Pancreas (tissue), 10 donors: ENCODE measurements at regions not wholly inside any gene's neighbourhood (a gene's known extent, or its start where the extent isn't known, plus 50 kb on each side); places are given as distances from the start of the nearest gene placed in this dataset.
"Not testable (repeated sequence)": the region's sequence is repeated elsewhere in the genome, so short reads cannot be mapped to it uniquely, and the experiment has no call there.

Experiments used
- ATAC-seq, 4 donors: fragments of 200-7000 bp; cut with Tn5 transposase; one replicate each; pipeline versions ENCODE4 v1.8.0 to v1.9.1; 2020; ENCODE audit warnings: mild to moderate bottlenecking in 4 of 4, moderate library complexity in 4 of 4
- DNase-seq, 6 donors: peaks; one replicate each; pipeline ENCODE4 v3.0.0-alpha.2; 2020
- FAIRE-seq: peaks from 2 replicates; lab custom pipeline; 2012; peaks lifted over from hg19 to GRCh38; lab: Jason Lieb, UNC
- H3K27ac ChIP-seq, 4 donors: fragments of 200-600 bp; sonication (generic); 1 replicate in 3 of 4; 2 replicates in 1 of 4; pipeline versions ENCODE4 v1.5.0 to v1.8.0; 2020
- H3K27me3 ChIP-seq, 4 donors: fragments of 200-600 bp; one replicate each; pipeline ENCODE4 v1.8.0; 2021
- H3K36me3 ChIP-seq, 3 donors: fragments of 200-600 bp; sonication (generic) in 1 of 3; one replicate each; pipeline versions ENCODE4 v1.5.0 to v1.8.0; 2020 to 2021
- H3K4me1 ChIP-seq, 3 donors: fragments of 200-600 bp; one replicate each; pipeline ENCODE4 v1.8.0; 2021
- H3K4me3 ChIP-seq, 4 donors: fragments of 200-600 bp; sonication (generic) in 2 of 4; one replicate each; pipeline versions ENCODE4 v1.5.0 to v1.8.0; 2020 to 2021
- H3K9me3 ChIP-seq, 4 donors: fragments of 200-600 bp; one replicate each; pipeline ENCODE4 v1.8.0; 2021
- CTCF ChIP-seq, 4 donors: fragments of 200-600 bp; sonication (generic) in 3 of 4; IDR thresholded peaks; one replicate each; pipeline versions ENCODE4 v1.5.0 to v1.8.0; 2021; ENCODE audit warnings: antibody characterized with exemption in 4 of 4
- WGBS, 2 donors: extraction: QIAGEN DNeasy Blood & Tissue Kit; methylation state at CpG; one replicate each; pipeline ENCODE4 v1.1.7; 2013; 5-methylcytosine and 5-hydroxymethylcytosine counted together
- intact Hi-C, 3 donors: fragments of 100-400 bp; cut with DNase I; formaldehyde crosslinking; loops; one replicate each; pipeline versions ENCODE4 v1.11.1 to v1.14.2; 2022
- donor health status: healthy with polysubstance abuse.
- donor health status: DM: no; HTN: no; CAD: no; lungs with moderate emphysema.
- donor health status: DM: no; HTN: no; CAD: no.
- donor health status: control.
- donor health status: control.
- donor health status: Bipolar disorder and iron deficiency.
- donor health status: DM: yes; HTN: yes; CAD: no.
- donor health status: DM: no; HTN: no; CAD: no.
- donor health status: DM: no; HTN: no; CAD: no.
- donor health status: DM: yes; HTN: yes; CAD: no.

GRCh38 chrX:41026702-41027078 lies 58.6 kb upstream of the USP9X start:
- H3K27me3 ChIP-seq: peaks cover 0 to 6% (median 0%) of the 10 kb centered on the region in 4 donors
- TF ChIP-seq CTCF (IDR thresholded peaks at IDR 0.05): no peak
- no peak overlapping the region for H3K27ac ChIP-seq
- FAIRE-seq (peak; percentile 26), DNase-seq (no peak), ATAC-seq (no peak)
- H3K4me3 ChIP-seq: no peak overlapping the region
- intact Hi-C loops: no loop called here
- WGBS, 2 donors: 48 to 89% methylated on average over 5 of the region's 5 CpGs
- no peaks in the 10 kb centered on the region for H3K9me3 ChIP-seq
- no peaks in the 10 kb centered on the region for H3K36me3 ChIP-seq
- no peaks in the 10 kb centered on the region for H3K4me1 ChIP-seq

- DNase-seq (no peak), ATAC-seq (no peak), FAIRE-seq (no peak)
- Histone ChIP-seq H3K36me3 (no peaks in the 10 kb centered on the region), H3K27ac (no peak overlapping the region), H3K9me3 (no peaks in the 10 kb centered on the region), H3K4me1 (no peaks in the 10 kb centered on the region), H3K4me3 (no peak overlapping the region), H3K27me3 (no peaks in the 10 kb centered on the region)
- no peak for TF ChIP-seq CTCF (IDR thresholded peaks at IDR 0.05)
- 64 to 71% methylated on average over 7 of the region's 7 CpGs for WGBS, 2 donors
- intact Hi-C loops: no loop called here
Measured at GRCh38 chrX:41029332-41029731, 55.9 kb upstream of the USP9X start.

- FAIRE-seq: no peak
- ATAC-seq: no peak
- no peak for DNase-seq
- WGBS, 2 donors: 82 to 91% methylated on average over 13 of the region's 13 CpGs
- no peak for TF ChIP-seq CTCF (IDR thresholded peaks at IDR 0.05)
- intact Hi-C loops: no loop called here
- no peaks in the 10 kb centered on the region for H3K9me3 ChIP-seq
- no peaks in the 10 kb centered on the region for H3K4me1 ChIP-seq
- no peaks in the 10 kb centered on the region for H3K36me3 ChIP-seq
- H3K27me3 ChIP-seq: peaks cover 0 to 5% (median 0%) of the 10 kb centered on the region in 4 donors
- no peak overlapping the region for H3K4me3 ChIP-seq
- no peak overlapping the region for H3K27ac ChIP-seq
Measured at GRCh38 chrX:41031256-41031967, 53.8 kb upstream of the USP9X start.

GRCh38 chrX:41033299-41033698 lies 51.9 kb upstream of the USP9X start:
- no peak overlapping the region for H3K4me3 ChIP-seq
- intact Hi-C loops: no loop called here
- no peak for DNase-seq
- H3K4me1 ChIP-seq: no peaks in the 10 kb centered on the region
- H3K27me3 ChIP-seq: peaks cover 0 to 7% (median 0%) of the 10 kb centered on the region in 4 donors
- no peak overlapping the region for H3K27ac ChIP-seq
- FAIRE-seq: no peak
- H3K36me3 ChIP-seq: no peaks in the 10 kb centered on the region
- no peak for ATAC-seq
- TF ChIP-seq CTCF (IDR thresholded peaks at IDR 0.05): no peak
- no peaks in the 10 kb centered on the region for H3K9me3 ChIP-seq

- ATAC-seq, DNase-seq, H3K36me3 ChIP-seq, H3K4me1 ChIP-seq, H3K4me3 ChIP-seq, H3K27ac ChIP-seq, H3K9me3 ChIP-seq, FAIRE-seq, intact Hi-C loops: not testable (repeated sequence)
- H3K27me3 ChIP-seq: peaks cover 0 to 14% (median 0%) of the 10 kb centered on the region in 4 donors
- WGBS, 2 donors: 94 to 96% methylated on average over 5 of the region's 5 CpGs
Measured at GRCh38 chrX:41034902-41035301, 50.3 kb upstream of the USP9X start.
